ENCODE measurements at regions not wholly inside any gene's neighbourhood (a gene's known extent, or its start where the extent isn't known, plus 50 kb on each side); places are given as distances from the start of the nearest gene placed in this dataset.

GRCh38 chr4:38377195-38377594 is 286.8 kb upstream of the KLF3 start:
- DNase-seq (ENCODE audit: low read depth), result no peak
- no peak overlapping the region for H3K4me3 ChIP-seq (ENCODE audit: low read depth, low read length)
- no peaks in the 10 kb centered on the region for H3K36me3 ChIP-seq (ENCODE audit: control insufficient read depth, insufficient read depth, low read length)
- no peaks in the 10 kb centered on the region for H3K27me3 ChIP-seq (ENCODE audit: control insufficient read depth, insufficient read depth, low read length)
- no peak for TF ChIP-seq CTCF (IDR thresholded peaks at IDR 0.05; ENCODE audit: insufficient read depth, low read length, severe bottlenecking)
- no peak for FAIRE-seq

GRCh38 chr4:38378478-38378877 is 285.5 kb upstream of the KLF3 start:
- Histone ChIP-seq H3K36me3 (ENCODE audit: control insufficient read depth, insufficient read depth, low read length) (no peaks in the 10 kb centered on the region), H3K4me3 (ENCODE audit: low read depth, low read length) (no peak overlapping the region), H3K27me3 (ENCODE audit: control insufficient read depth, insufficient read depth, low read length) (no peaks in the 10 kb centered on the region)
- no peak for DNase-seq (ENCODE audit: low read depth)
- FAIRE-seq, result no peak
- no peak for TF ChIP-seq CTCF (IDR thresholded peaks at IDR 0.05; ENCODE audit: insufficient read depth, low read length, severe bottlenecking)

GRCh38 chr4:38381788-38382187 is 282.2 kb upstream of the KLF3 start:
- TF ChIP-seq CTCF (IDR thresholded peaks at IDR 0.05; ENCODE audit: insufficient read depth, low read length, severe bottlenecking), result no peak
- Histone ChIP-seq H3K4me3 (ENCODE audit: low read depth, low read length) (no peak overlapping the region), H3K27me3 (ENCODE audit: control insufficient read depth, insufficient read depth, low read length) (no peaks in the 10 kb centered on the region), H3K36me3 (ENCODE audit: control insufficient read depth, insufficient read depth, low read length) (no peaks in the 10 kb centered on the region)
- FAIRE-seq (no peak), DNase-seq (ENCODE audit: low read depth) (no peak)

- no peak for TF ChIP-seq CTCF (IDR thresholded peaks at IDR 0.05; ENCODE audit: insufficient read depth, low read length, severe bottlenecking)
- Histone ChIP-seq H3K4me3 (ENCODE audit: low read depth, low read length) (no peak overlapping the region), H3K36me3 (ENCODE audit: control insufficient read depth, insufficient read depth, low read length) (no peaks in the 10 kb centered on the region), H3K27me3 (ENCODE audit: control insufficient read depth, insufficient read depth, low read length) (no peaks in the 10 kb centered on the region)
- no peak for FAIRE-seq
- DNase-seq (ENCODE audit: low read depth), result no peak
These were observed 281.5 kb upstream of the KLF3 start for GRCh38 chr4:38382520-38382919.

- Histone ChIP-seq H3K27me3 (ENCODE audit: control insufficient read depth, insufficient read depth, low read length) (no peaks in the 10 kb centered on the region), H3K36me3 (ENCODE audit: control insufficient read depth, insufficient read depth, low read length) (no peaks in the 10 kb centered on the region), H3K4me3 (ENCODE audit: low read depth, low read length) (no peak overlapping the region)
- DNase-seq (ENCODE audit: low read depth) (no peak), FAIRE-seq (no peak)
- TF ChIP-seq CTCF (IDR thresholded peaks at IDR 0.05; ENCODE audit: insufficient read depth, low read length, severe bottlenecking), result no peak
These were observed 280.3 kb upstream of the KLF3 start for GRCh38 chr4:38383646-38384121.
